ENCODE measurements at regions not wholly inside any gene's neighbourhood (a gene's known extent, or its start where the extent isn't known, plus 50 kb on each side); places are given as distances from the start of the nearest gene placed in this dataset.

GRCh38 chr20:24141111-24141510, 152.5 kb upstream of the GGTLC1 start:
- TF ChIP-seq CTCF (conservative IDR thresholded peaks at IDR 0.05; ENCODE audit: low read depth, low read length): no peak
- TF ChIP-seq EZH2 (IDR thresholded peaks at IDR 0.05; ENCODE audit: borderline replicate concordance, low read depth, low read length, poor library complexity, severe bottlenecking): no peak

Measured in A673 (cell line).